Left lung (tissue), 4 donors: ENCODE measurements at regions not wholly inside any gene's neighbourhood (a gene's known extent, or its start where the extent isn't known, plus 50 kb on each side); places are given as distances from the start of the nearest gene placed in this dataset.

Experiments
- ATAC-seq: fragments of 200-7000 bp; cut with Tn5 transposase; one replicate; pipeline ENCODE4 v1.9.1; 2020; ENCODE audit warnings: moderate library complexity
- DNase-seq, 4 donors: peaks; one replicate each; pipeline ENCODE4 v3.0.0-alpha.2; 2013 to 2020
- H3K27ac ChIP-seq, 2 donors: fragments of 200-600 bp; sonication (generic) in 1 of 2; one replicate each; pipeline versions ENCODE4 v1.5.0 to v1.8.0; 2020 to 2021
- H3K27me3 ChIP-seq, 2 donors: fragments of 200-600 bp; sonication (generic) in 1 of 2; one replicate each; pipeline versions ENCODE4 v1.5.0 to v1.8.0; 2020 to 2021
- H3K36me3 ChIP-seq, 2 donors: fragments of 200-600 bp; sonication (generic) in 1 of 2; one replicate each; pipeline versions ENCODE4 v1.5.0 to v1.8.0; 2020 to 2021
- H3K4me1 ChIP-seq, 2 donors: fragments of 200-600 bp; one replicate each; pipeline ENCODE4 v1.8.0; 2021
- H3K4me3 ChIP-seq, 2 donors: fragments of 200-600 bp; sonication (generic) in 1 of 2; one replicate each; pipeline versions ENCODE4 v1.5.0 to v1.8.0; 2020 to 2021; ENCODE audit warnings: mild to moderate bottlenecking in 1 of 2
- H3K9me3 ChIP-seq, 2 donors: fragments of 200-600 bp; sonication (generic) in 1 of 2; one replicate each; pipeline versions ENCODE4 v1.5.0 to v1.8.0; 2020 to 2021
- intact Hi-C, 2 donors: fragments of 100-400 bp; cut with DNase I; formaldehyde crosslinking; loops; one replicate each; pipeline versions ENCODE4 v1.11.2 to v1.14.2; 2022
- TF ChIP-seq, protein P1 (sequence below), 2 donors: fragments of 200-600 bp; sonication (generic) in 1 of 2; IDR thresholded peaks; one replicate each; pipeline versions ENCODE4 v1.5.0 to v1.8.0; 2021; ENCODE audit warnings: antibody characterized with exemption in 2 of 2
- donor health status: DM: no; HTN: yes; CAD: no.
- donor health status: DM: no; HTN: no; CAD: no.

DNA sequence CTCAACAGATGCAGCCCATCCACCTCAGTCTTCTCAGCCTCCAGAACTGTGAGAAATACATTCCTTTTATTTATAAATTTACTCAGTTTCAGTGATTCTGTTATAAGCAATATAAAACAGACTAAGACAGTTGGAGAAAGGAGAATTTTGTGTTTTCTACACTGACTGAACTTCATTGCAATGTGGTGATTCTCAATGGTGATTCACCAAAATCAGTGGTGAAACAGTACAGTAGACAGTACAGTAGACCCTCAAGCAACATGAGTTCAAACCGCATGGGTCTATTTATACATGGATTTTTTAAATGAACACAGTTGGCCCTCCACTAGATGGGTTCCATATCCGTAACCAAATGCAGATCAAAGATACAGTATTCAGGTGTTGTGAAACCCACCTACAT is 403.1 kb upstream of the TGFBR2 start:
- intact Hi-C loops: no loop called here
- H3K4me3 ChIP-seq: no peak overlapping the region

DNA sequence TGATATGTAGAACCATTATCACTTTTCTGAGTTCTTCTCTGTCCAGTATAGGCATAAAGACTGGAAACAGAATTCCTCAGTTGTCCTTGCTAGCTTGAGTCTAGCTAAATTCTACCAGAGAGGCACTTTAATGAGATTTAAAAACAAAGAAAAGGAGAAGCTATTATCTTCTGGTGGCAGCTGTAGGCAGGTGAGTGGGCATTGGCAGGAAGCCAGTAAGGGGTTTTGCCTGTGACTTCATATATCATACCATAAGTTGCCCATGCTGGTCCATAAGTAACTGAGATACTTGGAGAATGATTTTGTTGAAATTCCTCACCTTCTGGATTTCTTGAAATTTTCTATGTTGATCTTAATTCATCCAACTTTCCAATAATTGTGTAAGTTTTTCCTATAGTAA is 402.3 kb upstream of the TGFBR2 start:
- Histone ChIP-seq H3K9me3 (no peaks in the 10 kb centered on the region), H3K4me1 (peaks cover 0 to 6% of the 10 kb centered on the region in 2 donors), H3K27me3 (no peaks in the 10 kb centered on the region), H3K4me3 (no peak overlapping the region), H3K27ac (no peak overlapping the region), H3K36me3 (no peaks in the 10 kb centered on the region)
- TF ChIP-seq, protein P1, sequence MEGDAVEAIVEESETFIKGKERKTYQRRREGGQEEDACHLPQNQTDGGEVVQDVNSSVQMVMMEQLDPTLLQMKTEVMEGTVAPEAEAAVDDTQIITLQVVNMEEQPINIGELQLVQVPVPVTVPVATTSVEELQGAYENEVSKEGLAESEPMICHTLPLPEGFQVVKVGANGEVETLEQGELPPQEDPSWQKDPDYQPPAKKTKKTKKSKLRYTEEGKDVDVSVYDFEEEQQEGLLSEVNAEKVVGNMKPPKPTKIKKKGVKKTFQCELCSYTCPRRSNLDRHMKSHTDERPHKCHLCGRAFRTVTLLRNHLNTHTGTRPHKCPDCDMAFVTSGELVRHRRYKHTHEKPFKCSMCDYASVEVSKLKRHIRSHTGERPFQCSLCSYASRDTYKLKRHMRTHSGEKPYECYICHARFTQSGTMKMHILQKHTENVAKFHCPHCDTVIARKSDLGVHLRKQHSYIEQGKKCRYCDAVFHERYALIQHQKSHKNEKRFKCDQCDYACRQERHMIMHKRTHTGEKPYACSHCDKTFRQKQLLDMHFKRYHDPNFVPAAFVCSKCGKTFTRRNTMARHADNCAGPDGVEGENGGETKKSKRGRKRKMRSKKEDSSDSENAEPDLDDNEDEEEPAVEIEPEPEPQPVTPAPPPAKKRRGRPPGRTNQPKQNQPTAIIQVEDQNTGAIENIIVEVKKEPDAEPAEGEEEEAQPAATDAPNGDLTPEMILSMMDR (IDR thresholded peaks at IDR 0.05): no peak
- ATAC-seq (no peak), DNase-seq (no peak)
- intact Hi-C loops: no loop called here

More for the DNA sequence above, 403.1 kb upstream of the TGFBR2 start:
- Histone ChIP-seq H3K27ac (no peak overlapping the region), H3K36me3 (no peaks in the 10 kb centered on the region), H3K4me1 (peaks cover 0 to 10% of the 10 kb centered on the region in 2 donors), H3K27me3 (no peaks in the 10 kb centered on the region), H3K9me3 (no peaks in the 10 kb centered on the region)
- TF ChIP-seq, protein P1 (IDR thresholded peaks at IDR 0.05): no peak
- ATAC-seq (no peak), DNase-seq (no peak)

DNA sequence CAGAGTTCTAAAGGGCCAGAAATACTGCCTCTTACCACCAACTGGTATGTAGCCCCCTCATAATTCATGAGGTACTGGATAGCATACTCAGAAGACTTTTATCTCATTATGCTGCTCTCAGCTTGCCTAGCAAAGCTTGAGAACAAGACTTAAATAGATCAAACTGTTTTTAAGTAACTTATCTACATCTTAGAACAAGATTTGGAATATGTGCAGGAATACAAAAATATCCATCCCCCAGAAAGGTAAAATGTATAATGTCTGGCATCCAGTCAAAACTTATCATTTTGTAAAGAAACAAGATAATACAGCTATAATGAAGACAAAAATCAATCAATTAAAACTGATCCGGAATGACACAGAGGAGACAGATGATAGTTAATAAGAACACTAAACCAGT is 400.4 kb upstream of the TGFBR2 start:
- Histone ChIP-seq H3K36me3 (no peaks in the 10 kb centered on the region), H3K4me3 (no peak overlapping the region), H3K9me3 (no peaks in the 10 kb centered on the region), H3K27ac (no peak overlapping the region), H3K4me1 (no peaks in the 10 kb centered on the region), H3K27me3 (no peaks in the 10 kb centered on the region)
- TF ChIP-seq, protein P1 (IDR thresholded peaks at IDR 0.05): no peak
- DNase-seq (no peak), ATAC-seq (no peak)
- intact Hi-C loops: no loop called here

DNA sequence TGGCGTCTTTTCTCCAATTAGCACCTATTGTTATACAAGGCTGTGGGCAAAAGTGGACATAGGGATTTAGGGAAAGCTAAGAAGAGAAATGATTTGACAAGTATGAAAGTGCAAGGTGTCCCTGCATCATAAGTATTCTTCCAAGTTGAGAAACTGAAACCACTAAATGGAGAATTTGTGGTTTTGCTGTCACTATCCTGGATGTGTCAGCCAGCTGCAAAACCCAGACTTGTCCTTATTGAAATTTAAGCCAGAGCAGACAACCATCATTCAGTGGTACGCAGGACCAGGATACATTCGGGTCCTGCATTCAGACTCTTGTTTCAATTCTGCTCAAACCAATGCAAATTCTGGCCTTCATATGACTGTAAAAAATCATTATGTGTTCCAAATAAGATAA is 384.8 kb upstream of the TGFBR2 start:
- intact Hi-C loops: no loop called here
- no peak overlapping the region for H3K27ac ChIP-seq
- H3K4me3 ChIP-seq: no peak overlapping the region
- H3K27me3 ChIP-seq: no peaks in the 10 kb centered on the region
- ATAC-seq: no peak
- no peaks in the 10 kb centered on the region for H3K36me3 ChIP-seq
- H3K4me1 ChIP-seq: peaks cover 0 to 23% of the 10 kb centered on the region in 2 donors
- TF ChIP-seq, protein P1 (IDR thresholded peaks at IDR 0.05): no peak
- DNase-seq: no peak
- H3K9me3 ChIP-seq: no peaks in the 10 kb centered on the region

DNA sequence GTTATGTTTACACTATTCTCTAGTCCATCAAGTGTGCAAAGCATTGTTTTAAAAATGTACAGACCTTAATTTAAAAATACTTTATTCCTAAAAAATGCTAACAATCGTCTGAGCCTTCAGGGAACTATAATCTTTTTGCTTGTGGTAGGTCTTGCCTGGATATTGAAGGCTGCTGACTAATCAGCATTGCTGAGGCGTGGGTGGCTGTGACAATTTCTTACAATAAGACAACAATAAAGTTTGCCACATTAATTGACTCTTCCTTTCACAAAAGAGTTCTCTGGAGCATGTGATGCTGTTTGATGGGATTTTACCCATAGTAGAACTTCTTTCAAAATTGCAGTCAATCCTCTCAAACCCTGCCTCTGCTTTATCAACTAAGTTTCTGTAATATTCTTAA is 384.0 kb upstream of the TGFBR2 start:
- Histone ChIP-seq H3K27ac (no peak overlapping the region), H3K36me3 (no peaks in the 10 kb centered on the region), H3K4me1 (peaks cover 2 to 32% of the 10 kb centered on the region in 2 donors), H3K4me3 (no peak overlapping the region), H3K27me3 (no peaks in the 10 kb centered on the region), H3K9me3 (no peaks in the 10 kb centered on the region)
- intact Hi-C loops: no loop called here
- DNase-seq (no peak), ATAC-seq (no peak)
- TF ChIP-seq, protein P1 (IDR thresholded peaks at IDR 0.05): no peak
